HEK293 (cell line): ENCODE measurements at regions not wholly inside any gene's neighbourhood (a gene's known extent, or its start where the extent isn't known, plus 50 kb on each side); places are given as distances from the start of the nearest gene placed in this dataset.

Experiments
- CTCF ChIA-PET: fragments of 350-600 bp; formaldehyde crosslinking; extraction: SDS; loops from one replicate; lab custom pipeline; 2021; ENCODE audit warnings: antibody characterized with exemption; lab: Yijun Ruan, JAX
- POLR2A ChIA-PET: fragments of 300-600 bp; formaldehyde crosslinking; extraction: SDS; loops from one replicate; lab custom pipeline; 2020; ENCODE audit warnings: antibody characterized with exemption, inconsistent platforms; lab: Yijun Ruan, JAX
- H3K27ac ChIP-seq: fragments of 200-500 bp; sonication (Bioruptor generic); 2 replicates; pipeline ENCODE4 v1.5.1; 2014; ENCODE audit warnings: low read depth, low read length, control low read depth, inconsistent platforms; ENCODE audit errors: extremely low read depth
- H3K36me3 ChIP-seq, 2 experiments: fragments of 200-500 bp in 1 of 2; sonication (Bioruptor generic) in 1 of 2; 1 replicate in 1 of 2; 2 replicates in 1 of 2; pipeline ENCODE4 v1.5.1; 2014 to 2017; ENCODE audit warnings: inconsistent platforms in 2 of 2, low read length in 2 of 2; ENCODE audit not compliant: control insufficient read depth in 2 of 2, insufficient read depth in 1 of 2
- H3K4me1 ChIP-seq: fragments of 200-500 bp; sonication (Bioruptor generic); 2 replicates; pipeline ENCODE4 v1.5.1; 2014; ENCODE audit warnings: mild to moderate bottlenecking, low read length, inconsistent platforms; ENCODE audit not compliant: control insufficient read depth, insufficient read depth
- H3K4me3 ChIP-seq: 2 replicates; pipeline ENCODE4 v1.5.1; 2011; ENCODE audit warnings: low read depth, mild to moderate bottlenecking, control low read depth, low read length, moderate library complexity
- H3K9me3 ChIP-seq: fragments of 200-500 bp; sonication (Bioruptor generic); 2 replicates; pipeline ENCODE4 v1.5.1; 2014; ENCODE audit warnings: low read depth, low read length, inconsistent platforms; ENCODE audit not compliant: control insufficient read depth, insufficient read depth
- BCL11B ChIP-seq: fragments of 450-650 bp; formaldehyde crosslinking; IDR thresholded peaks from 2 replicates; pipeline ENCODE4 v1.5.1; 2016; ENCODE audit warnings: low read depth, missing biosample characterization, missing genetic modification characterization
- MEIS1 ChIP-seq: sonication (generic); formaldehyde crosslinking; IDR thresholded peaks from 2 replicates; pipeline ENCODE4 v1.8.1; 2022; ENCODE audit warnings: missing genetic modification reagents, mild to moderate bottlenecking, borderline replicate concordance
- REPIN1 ChIP-seq: fragments of 450-650 bp; formaldehyde crosslinking; IDR thresholded peaks from 2 replicates; pipeline ENCODE4 v1.5.1; 2017; ENCODE audit warnings: missing biosample characterization, missing genetic modification characterization, low read depth
- TRIM28 ChIP-seq: IDR thresholded peaks from 2 replicates; pipeline ENCODE4 v1.6.1; 2011; ENCODE audit warnings: low read length, control low read depth, borderline replicate concordance
- ZBTB8A ChIP-seq: fragments of 450-650 bp; formaldehyde crosslinking; IDR thresholded peaks from 2 replicates; pipeline ENCODE4 v1.5.1; 2016; ENCODE audit warnings: missing biosample characterization, missing genetic modification characterization
- ZFP37 ChIP-seq: fragments of 450-650 bp; formaldehyde crosslinking; IDR thresholded peaks from 2 replicates; pipeline ENCODE4 v1.5.1; 2016; ENCODE audit warnings: missing biosample characterization, missing genetic modification characterization
- ZNF121 ChIP-seq: fragments of 450-650 bp; formaldehyde crosslinking; IDR thresholded peaks from 2 replicates; pipeline ENCODE4 v1.5.1; 2016; ENCODE audit warnings: missing biosample characterization, missing genetic modification characterization
- ZNF132 ChIP-seq: fragments of 450-650 bp; formaldehyde crosslinking; IDR thresholded peaks from 2 replicates; pipeline ENCODE4 v1.5.1; 2017; ENCODE audit warnings: missing biosample characterization, missing genetic modification characterization, borderline replicate concordance
- ZNF146 ChIP-seq: fragments of 450-650 bp; formaldehyde crosslinking; IDR thresholded peaks from 2 replicates; pipeline ENCODE4 v1.5.1; 2016; ENCODE audit warnings: missing biosample characterization, missing genetic modification characterization
- ZNF155 ChIP-seq: fragments of 450-650 bp; formaldehyde crosslinking; IDR thresholded peaks from 2 replicates; pipeline ENCODE4 v1.5.1; 2016; ENCODE audit warnings: missing biosample characterization, missing genetic modification characterization
- ZNF19 ChIP-seq: fragments of 450-650 bp; formaldehyde crosslinking; IDR thresholded peaks from 2 replicates; pipeline ENCODE4; 2016; ENCODE audit warnings: missing biosample characterization, missing genetic modification characterization, low read depth
- ZNF211 ChIP-seq: fragments of 450-650 bp; formaldehyde crosslinking; IDR thresholded peaks from 2 replicates; pipeline ENCODE4 v1.5.1; 2016; ENCODE audit warnings: low read depth, missing biosample characterization, missing genetic modification characterization
- ZNF311 ChIP-seq: fragments of 450-650 bp; formaldehyde crosslinking; IDR thresholded peaks from 2 replicates; pipeline ENCODE4 v1.5.1; 2017; ENCODE audit warnings: missing biosample characterization, missing genetic modification characterization, borderline replicate concordance
- ZNF335 ChIP-seq: fragments of 450-650 bp; formaldehyde crosslinking; conservative IDR thresholded peaks from 2 replicates; pipeline ENCODE4 v1.5.1; 2016; ENCODE audit warnings: missing biosample characterization, missing genetic modification characterization
- ZNF391 ChIP-seq: fragments of 450-650 bp; formaldehyde crosslinking; IDR thresholded peaks from 2 replicates; pipeline ENCODE4 v1.5.1; 2016; ENCODE audit warnings: low read depth, missing biosample characterization, missing genetic modification characterization, borderline replicate concordance
- ZNF423 ChIP-seq: fragments of 450-650 bp; formaldehyde crosslinking; IDR thresholded peaks from 2 replicates; pipeline ENCODE4 v1.5.1; 2016; ENCODE audit warnings: missing biosample characterization, missing genetic modification characterization
- ZNF426 ChIP-seq: fragments of 450-650 bp; formaldehyde crosslinking; IDR thresholded peaks from 2 replicates; pipeline ENCODE4 v1.5.1; 2017; ENCODE audit warnings: missing biosample characterization, missing genetic modification characterization, mild to moderate bottlenecking, inconsistent platforms, moderate library complexity
- ZNF48 ChIP-seq: fragments of 450-650 bp; formaldehyde crosslinking; IDR thresholded peaks from 2 replicates; pipeline ENCODE4 v1.5.1; 2016; ENCODE audit warnings: missing biosample characterization, missing genetic modification characterization
- ZNF626 ChIP-seq: fragments of 450-650 bp; sonication (Bioruptor Pico); formaldehyde crosslinking; IDR thresholded peaks from 2 replicates; pipeline ENCODE4 v1.5.1; 2018; ENCODE audit warnings: missing biosample characterization, missing genetic modification characterization, inconsistent platforms
- ZNF660 ChIP-seq: fragments of 450-650 bp; IDR thresholded peaks from 2 replicates; pipeline ENCODE4 v1.5.1; 2018; ENCODE audit warnings: missing biosample characterization, mild to moderate bottlenecking, missing genetic modification characterization
- ZNF677 ChIP-seq: fragments of 450-650 bp; IDR thresholded peaks from 2 replicates; pipeline ENCODE4 v1.5.0; 2018; ENCODE audit warnings: missing biosample characterization, mild to moderate bottlenecking, missing genetic modification characterization, moderate library complexity
- ZSCAN30 ChIP-seq: fragments of 450-650 bp; IDR thresholded peaks from 2 replicates; pipeline ENCODE4 v1.5.1; 2018; ENCODE audit warnings: missing biosample characterization, mild to moderate bottlenecking, missing genetic modification characterization, moderate library complexity
- TF ChIP-seq, protein P1 (sequence below): fragments of 450-650 bp; formaldehyde crosslinking; conservative IDR thresholded peaks from 2 replicates; pipeline ENCODE4 v1.5.1; 2016; ENCODE audit warnings: low read depth, missing biosample characterization, missing genetic modification characterization
- TF ChIP-seq, protein P2 (sequence below): fragments of 450-650 bp; formaldehyde crosslinking; IDR thresholded peaks from 2 replicates; pipeline ENCODE4 v1.5.1; 2016; ENCODE audit warnings: missing biosample characterization, missing genetic modification characterization
- TF ChIP-seq, protein P3 (sequence below): sonication (generic); formaldehyde crosslinking; IDR thresholded peaks from 2 replicates; pipeline ENCODE4 v1.8.1; 2022; ENCODE audit warnings: mild to moderate bottlenecking, moderate library complexity, missing genetic modification reagents

DNA sequence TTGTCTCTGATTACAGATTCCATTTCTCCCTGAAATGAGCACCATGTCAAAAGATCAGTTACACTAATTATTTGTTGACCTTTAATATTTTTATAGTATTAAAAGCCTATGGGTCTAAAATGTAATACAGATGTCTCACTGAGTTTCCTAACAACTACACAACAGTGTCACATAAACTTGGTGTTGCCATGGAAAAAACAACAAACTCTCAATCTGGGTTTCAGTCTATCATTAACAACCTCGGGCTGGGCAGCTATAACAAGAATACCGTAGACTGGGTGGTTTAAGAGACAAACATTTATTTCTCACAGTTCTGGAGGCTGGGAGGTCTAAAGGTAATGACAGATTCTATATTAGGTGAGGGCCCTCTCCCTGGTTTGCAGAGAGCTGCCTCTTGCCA, 407.1 kb downstream of the HNRNPD start (continued):
- no peak for TF ChIP-seq REPIN1 (tag by site-specific recombination)

DNA sequence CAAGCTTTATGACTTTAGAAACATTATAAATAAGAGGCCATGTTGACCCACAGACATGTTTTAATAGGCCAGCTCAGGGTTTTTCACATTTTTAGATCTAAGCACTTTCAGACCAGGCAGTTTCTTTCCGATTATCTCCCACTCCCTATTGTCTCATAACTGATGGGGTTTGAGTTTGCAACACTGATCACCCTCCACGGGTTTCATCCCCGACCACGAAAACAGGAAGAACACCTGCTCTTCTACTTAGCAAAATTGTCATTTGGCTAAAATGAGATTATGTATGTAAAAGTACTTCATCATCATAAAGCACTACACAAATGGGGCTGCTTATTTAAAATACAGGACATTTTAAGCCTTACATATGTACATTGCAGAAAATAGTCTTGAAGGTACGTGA, 407.9 kb downstream of the HNRNPD start:
- no peaks in the 10 kb centered on the region for H3K4me1 ChIP-seq
- POLR2A ChIA-PET: no interaction called here
- CTCF ChIA-PET: interaction anchor here (0.6 kb wide), 1 partner anchor 37 kb away, joined by 3 read pairs; no protein-coding TSS in a partner anchor

DNA sequence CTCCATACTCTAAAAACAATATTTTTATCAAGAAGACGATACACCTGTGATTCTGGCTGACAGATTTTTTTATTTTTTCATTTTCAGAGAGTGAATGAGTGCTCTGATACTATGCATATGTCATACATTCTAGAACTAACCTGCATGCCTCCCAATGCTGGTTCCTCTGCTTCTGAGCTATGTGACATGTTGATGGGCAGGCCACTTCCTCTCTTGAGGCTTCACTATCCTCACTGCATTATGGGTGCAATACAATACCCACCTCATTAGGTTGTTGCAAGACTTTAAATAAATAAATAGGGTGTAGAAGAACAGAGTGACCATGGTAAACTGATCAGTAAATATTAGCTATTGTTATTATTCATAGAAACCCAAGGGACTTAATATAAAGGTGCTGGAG, 408.3 kb downstream of the HNRNPD start:
- no peaks in the 10 kb centered on the region for H3K9me3 ChIP-seq
- no peak for TF ChIP-seq TRIM28
- TF ChIP-seq ZNF391 (tag by site-specific recombination): no peak
- no peak for TF ChIP-seq ZNF426 (tag by site-specific recombination)
- no peak for TF ChIP-seq ZNF155 (tag by site-specific recombination)
- TF ChIP-seq ZSCAN30 (tag by site-specific recombination): no peak
- no peak for TF ChIP-seq ZNF19
- no peaks in the 10 kb centered on the region for H3K4me1 ChIP-seq
- ChIA-PET CTCF (interaction anchor here (0.6 kb wide), 1 partner anchor 36 kb away, joined by 3 read pairs; no protein-coding TSS in a partner anchor), POLR2A (no interaction called here)
- no peak overlapping the region for H3K4me3 ChIP-seq
- H3K36me3 ChIP-seq: no peaks in the 10 kb centered on the region
- no peak overlapping the region for H3K27ac ChIP-seq

More for the DNA sequence above, 407.9 kb downstream of the HNRNPD start:
- Histone ChIP-seq H3K36me3 (no peaks in the 10 kb centered on the region), H3K9me3 (no peaks in the 10 kb centered on the region), H3K27ac (no peak overlapping the region), H3K4me3 (no peak overlapping the region)
- TF ChIP-seq ZNF660 (tag by site-specific recombination) (no peak), MEIS1 (CRISPR knock-in tag) (no peak), ZNF423 (tag by site-specific recombination) (no peak), BCL11B (no peak), ZNF335 (tag by site-specific recombination) (no peak), ZNF121 (tag by site-specific recombination) (no peak), ZBTB8A (tag by site-specific recombination) (no peak), ZNF311 (tag by site-specific recombination) (no peak), ZNF677 (tag by site-specific recombination) (no peak), ZNF132 (tag by site-specific recombination) (no peak), ZNF146 (tag by site-specific recombination) (no peak), ZFP37 (tag by site-specific recombination) (no peak), ZNF391 (tag by site-specific recombination) (no peak), ZNF211 (tag by site-specific recombination) (no peak), ZNF48 (tag by site-specific recombination) (no peak), ZNF626 (tag by site-specific recombination) (no peak)
- TF ChIP-seq, protein P1, sequence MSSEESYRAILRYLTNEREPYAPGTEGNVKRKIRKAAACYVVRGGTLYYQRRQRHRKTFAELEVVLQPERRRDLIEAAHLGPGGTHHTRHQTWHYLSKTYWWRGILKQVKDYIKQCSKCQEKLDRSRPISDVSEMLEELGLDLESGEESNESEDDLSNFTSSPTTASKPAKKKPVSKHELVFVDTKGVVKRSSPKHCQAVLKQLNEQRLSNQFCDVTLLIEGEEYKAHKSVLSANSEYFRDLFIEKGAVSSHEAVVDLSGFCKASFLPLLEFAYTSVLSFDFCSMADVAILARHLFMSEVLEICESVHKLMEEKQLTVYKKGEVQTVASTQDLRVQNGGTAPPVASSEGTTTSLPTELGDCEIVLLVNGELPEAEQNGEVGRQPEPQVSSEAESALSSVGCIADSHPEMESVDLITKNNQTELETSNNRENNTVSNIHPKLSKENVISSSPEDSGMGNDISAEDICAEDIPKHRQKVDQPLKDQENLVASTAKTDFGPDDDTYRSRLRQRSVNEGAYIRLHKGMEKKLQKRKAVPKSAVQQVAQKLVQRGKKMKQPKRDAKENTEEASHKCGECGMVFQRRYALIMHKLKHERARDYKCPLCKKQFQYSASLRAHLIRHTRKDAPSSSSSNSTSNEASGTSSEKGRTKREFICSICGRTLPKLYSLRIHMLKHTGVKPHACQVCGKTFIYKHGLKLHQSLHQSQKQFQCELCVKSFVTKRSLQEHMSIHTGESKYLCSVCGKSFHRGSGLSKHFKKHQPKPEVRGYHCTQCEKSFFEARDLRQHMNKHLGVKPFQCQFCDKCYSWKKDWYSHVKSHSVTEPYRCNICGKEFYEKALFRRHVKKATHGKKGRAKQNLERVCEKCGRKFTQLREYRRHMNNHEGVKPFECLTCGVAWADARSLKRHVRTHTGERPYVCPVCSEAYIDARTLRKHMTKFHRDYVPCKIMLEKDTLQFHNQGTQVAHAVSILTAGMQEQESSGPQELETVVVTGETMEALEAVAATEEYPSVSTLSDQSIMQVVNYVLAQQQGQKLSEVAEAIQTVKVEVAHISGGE (tag by site-specific recombination): no peak
- TF ChIP-seq, protein P2, sequence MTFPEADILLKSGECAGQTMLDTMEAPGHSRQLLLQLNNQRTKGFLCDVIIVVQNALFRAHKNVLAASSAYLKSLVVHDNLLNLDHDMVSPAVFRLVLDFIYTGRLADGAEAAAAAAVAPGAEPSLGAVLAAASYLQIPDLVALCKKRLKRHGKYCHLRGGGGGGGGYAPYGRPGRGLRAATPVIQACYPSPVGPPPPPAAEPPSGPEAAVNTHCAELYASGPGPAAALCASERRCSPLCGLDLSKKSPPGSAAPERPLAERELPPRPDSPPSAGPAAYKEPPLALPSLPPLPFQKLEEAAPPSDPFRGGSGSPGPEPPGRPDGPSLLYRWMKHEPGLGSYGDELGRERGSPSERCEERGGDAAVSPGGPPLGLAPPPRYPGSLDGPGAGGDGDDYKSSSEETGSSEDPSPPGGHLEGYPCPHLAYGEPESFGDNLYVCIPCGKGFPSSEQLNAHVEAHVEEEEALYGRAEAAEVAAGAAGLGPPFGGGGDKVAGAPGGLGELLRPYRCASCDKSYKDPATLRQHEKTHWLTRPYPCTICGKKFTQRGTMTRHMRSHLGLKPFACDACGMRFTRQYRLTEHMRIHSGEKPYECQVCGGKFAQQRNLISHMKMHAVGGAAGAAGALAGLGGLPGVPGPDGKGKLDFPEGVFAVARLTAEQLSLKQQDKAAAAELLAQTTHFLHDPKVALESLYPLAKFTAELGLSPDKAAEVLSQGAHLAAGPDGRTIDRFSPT (tag by site-specific recombination): no peak
- TF ChIP-seq, protein P3, sequence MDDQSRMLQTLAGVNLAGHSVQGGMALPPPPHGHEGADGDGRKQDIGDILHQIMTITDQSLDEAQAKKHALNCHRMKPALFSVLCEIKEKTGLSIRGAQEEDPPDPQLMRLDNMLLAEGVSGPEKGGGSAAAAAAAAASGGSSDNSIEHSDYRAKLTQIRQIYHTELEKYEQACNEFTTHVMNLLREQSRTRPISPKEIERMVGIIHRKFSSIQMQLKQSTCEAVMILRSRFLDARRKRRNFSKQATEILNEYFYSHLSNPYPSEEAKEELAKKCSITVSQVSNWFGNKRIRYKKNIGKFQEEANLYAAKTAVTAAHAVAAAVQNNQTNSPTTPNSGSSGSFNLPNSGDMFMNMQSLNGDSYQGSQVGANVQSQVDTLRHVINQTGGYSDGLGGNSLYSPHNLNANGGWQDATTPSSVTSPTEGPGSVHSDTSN (CRISPR knock-in tag): no peak
